ENCODE measurements at regions not wholly inside any gene's neighbourhood (a gene's known extent, or its start where the extent isn't known, plus 50 kb on each side); places are given as distances from the start of the nearest gene placed in this dataset.

- no peak for TF ChIP-seq CTCF (conservative IDR thresholded peaks at IDR 0.05)
- TF ChIP-seq EZH2 (IDR thresholded peaks at IDR 0.05; ENCODE audit: low read depth): no peak
Measured at GRCh38 chr4:14842964-14843630, 159.2 kb upstream of the CPEB2 start.
